ENCODE measurements at regions not wholly inside any gene's neighbourhood (a gene's known extent, or its start where the extent isn't known, plus 50 kb on each side); places are given as distances from the start of the nearest gene placed in this dataset.

GRCh38 chr13:22211876-22212275, 541.0 kb downstream of the FGF9 start:
- no peaks in the 10 kb centered on the region for H3K27me3 ChIP-seq (ENCODE audit: control insufficient read depth in 3 of 3, insufficient read depth in 3 of 3, low read length in 3 of 3)
- H3K36me3 ChIP-seq (ENCODE audit: control insufficient read depth in 3 of 3, insufficient read depth in 2 of 3, low read depth in 1 of 3, low read length in 3 of 3) = no peaks in the 10 kb centered on the region
- no peak overlapping the region for H3K27ac ChIP-seq (ENCODE audit: low read depth in 1 of 3, low read length in 2 of 3)
- no peak overlapping the region for H3K4me3 ChIP-seq (ENCODE audit: low read depth in 1 of 3, low read length in 3 of 3)
- H3K9me3 ChIP-seq (ENCODE audit: control insufficient read depth in 2 of 2, insufficient read depth in 1 of 2, low read depth in 1 of 2, low read length in 1 of 2) = no peaks in the 10 kb centered on the region
- FAIRE-seq (no peak), DNase-seq (no peak)
- no peaks in the 10 kb centered on the region for H3K4me1 ChIP-seq (ENCODE audit: control insufficient read depth in 3 of 3, insufficient read depth in 2 of 3, low read depth in 1 of 3, low read length in 2 of 3)
- 92 to 94% (median 94%) methylated on average over 14 of the region's 14 CpGs for WGBS, 3 donors

- DNase-seq = no peak
- Histone ChIP-seq H3K9me3 (ENCODE audit: control insufficient read depth in 2 of 2, insufficient read depth in 1 of 2, low read depth in 1 of 2, low read length in 1 of 2) (no peaks in the 10 kb centered on the region), H3K27me3 (ENCODE audit: control insufficient read depth in 3 of 3, insufficient read depth in 3 of 3, low read length in 3 of 3) (no peaks in the 10 kb centered on the region), H3K27ac (ENCODE audit: low read depth in 1 of 3, low read length in 2 of 3) (no peak overlapping the region), H3K4me1 (ENCODE audit: control insufficient read depth in 3 of 3, insufficient read depth in 2 of 3, low read depth in 1 of 3, low read length in 2 of 3) (no peaks in the 10 kb centered on the region), H3K36me3 (ENCODE audit: control insufficient read depth in 3 of 3, insufficient read depth in 2 of 3, low read depth in 1 of 3, low read length in 3 of 3) (no peaks in the 10 kb centered on the region), H3K4me3 (ENCODE audit: low read depth in 1 of 3, low read length in 3 of 3) (no peak overlapping the region)
- FAIRE-seq = no peak
- WGBS, 3 donors = 91 to 92% (median 91%) methylated on average over 10 of the region's 10 CpGs
Measured at GRCh38 chr13:22212576-22212975, 541.7 kb downstream of the FGF9 start.

- no peaks in the 10 kb centered on the region for H3K27me3 ChIP-seq (ENCODE audit: control insufficient read depth in 3 of 3, insufficient read depth in 3 of 3, low read length in 3 of 3)
- H3K36me3 ChIP-seq (ENCODE audit: control insufficient read depth in 3 of 3, insufficient read depth in 2 of 3, low read depth in 1 of 3, low read length in 3 of 3) = no peaks in the 10 kb centered on the region
- H3K9me3 ChIP-seq (ENCODE audit: control insufficient read depth in 2 of 2, insufficient read depth in 1 of 2, low read depth in 1 of 2, low read length in 1 of 2) = no peaks in the 10 kb centered on the region
- FAIRE-seq (no peak), DNase-seq (no peak)
- no peaks in the 10 kb centered on the region for H3K4me1 ChIP-seq (ENCODE audit: control insufficient read depth in 3 of 3, insufficient read depth in 2 of 3, low read depth in 1 of 3, low read length in 2 of 3)
- WGBS, 3 donors = 51 to 80% (median 76%) methylated on average over 3 of the region's 3 CpGs
- no peak overlapping the region for H3K27ac ChIP-seq (ENCODE audit: low read depth in 1 of 3, low read length in 2 of 3)
- H3K4me3 ChIP-seq (ENCODE audit: low read depth in 1 of 3, low read length in 3 of 3) = no peak overlapping the region
Measured at GRCh38 chr13:22214184-22214583, 543.3 kb downstream of the FGF9 start.

GRCh38 chr13:22218797-22219196, 547.9 kb downstream of the FGF9 start:
- Histone ChIP-seq H3K4me3 (ENCODE audit: low read depth in 1 of 3, low read length in 3 of 3) (no peak overlapping the region), H3K27me3 (ENCODE audit: control insufficient read depth in 3 of 3, insufficient read depth in 3 of 3, low read length in 3 of 3) (no peaks in the 10 kb centered on the region), H3K27ac (ENCODE audit: low read depth in 1 of 3, low read length in 2 of 3) (no peak overlapping the region), H3K9me3 (ENCODE audit: control insufficient read depth in 2 of 2, insufficient read depth in 1 of 2, low read depth in 1 of 2, low read length in 1 of 2) (no peaks in the 10 kb centered on the region), H3K4me1 (ENCODE audit: control insufficient read depth in 3 of 3, insufficient read depth in 2 of 3, low read depth in 1 of 3, low read length in 2 of 3) (no peaks in the 10 kb centered on the region), H3K36me3 (ENCODE audit: control insufficient read depth in 3 of 3, insufficient read depth in 2 of 3, low read depth in 1 of 3, low read length in 3 of 3) (no peaks in the 10 kb centered on the region)
- DNase-seq (peak in 1 of 2 donors; percentile 16), FAIRE-seq (no peak)
- 7 to 35% (median 25%) methylated on average over 4 of the region's 4 CpGs for WGBS, 3 donors

- DNase-seq (no peak), FAIRE-seq (no peak)
- Histone ChIP-seq H3K9me3 (ENCODE audit: control insufficient read depth in 2 of 2, insufficient read depth in 1 of 2, low read depth in 1 of 2, low read length in 1 of 2) (no peaks in the 10 kb centered on the region), H3K36me3 (ENCODE audit: control insufficient read depth in 3 of 3, insufficient read depth in 2 of 3, low read depth in 1 of 3, low read length in 3 of 3) (no peaks in the 10 kb centered on the region), H3K27ac (ENCODE audit: low read depth in 1 of 3, low read length in 2 of 3) (no peak overlapping the region), H3K4me1 (ENCODE audit: control insufficient read depth in 3 of 3, insufficient read depth in 2 of 3, low read depth in 1 of 3, low read length in 2 of 3) (no peaks in the 10 kb centered on the region), H3K27me3 (ENCODE audit: control insufficient read depth in 3 of 3, insufficient read depth in 3 of 3, low read length in 3 of 3) (no peaks in the 10 kb centered on the region), H3K4me3 (ENCODE audit: low read depth in 1 of 3, low read length in 3 of 3) (no peak overlapping the region)
- WGBS, 3 donors = 84 to 97% (median 96%) methylated on average over 2 of the region's 2 CpGs
Measured at GRCh38 chr13:22219709-22220108, 548.8 kb downstream of the FGF9 start.

GRCh38 chr13:22220151-22221135, 549.6 kb downstream of the FGF9 start:
- Histone ChIP-seq H3K9me3 (ENCODE audit: control insufficient read depth in 2 of 2, insufficient read depth in 1 of 2, low read depth in 1 of 2, low read length in 1 of 2) (no peaks in the 10 kb centered on the region), H3K36me3 (ENCODE audit: control insufficient read depth in 3 of 3, insufficient read depth in 2 of 3, low read depth in 1 of 3, low read length in 3 of 3) (no peaks in the 10 kb centered on the region), H3K27ac (ENCODE audit: low read depth in 1 of 3, low read length in 2 of 3) (no peak overlapping the region), H3K4me1 (ENCODE audit: control insufficient read depth in 3 of 3, insufficient read depth in 2 of 3, low read depth in 1 of 3, low read length in 2 of 3) (no peaks in the 10 kb centered on the region), H3K4me3 (ENCODE audit: low read depth in 1 of 3, low read length in 3 of 3) (no peak overlapping the region), H3K27me3 (ENCODE audit: control insufficient read depth in 3 of 3, insufficient read depth in 3 of 3, low read length in 3 of 3) (no peaks in the 10 kb centered on the region)
- DNase-seq = peak; percentile 15 to 79
- no peak for FAIRE-seq
- WGBS, 3 donors = 19 to 60% (median 33%) methylated on average over 17 of the region's 17 CpGs

- FAIRE-seq = no peak
- WGBS, 3 donors = 69 to 88% (median 80%) methylated on average over 8 of the region's 8 CpGs
- no peaks in the 10 kb centered on the region for H3K27me3 ChIP-seq (ENCODE audit: control insufficient read depth in 3 of 3, insufficient read depth in 3 of 3, low read length in 3 of 3)
- no peak overlapping the region for H3K27ac ChIP-seq (ENCODE audit: low read depth in 1 of 3, low read length in 2 of 3)
- H3K9me3 ChIP-seq (ENCODE audit: control insufficient read depth in 2 of 2, insufficient read depth in 1 of 2, low read depth in 1 of 2, low read length in 1 of 2) = no peaks in the 10 kb centered on the region
- no peak overlapping the region for H3K4me3 ChIP-seq (ENCODE audit: low read depth in 1 of 3, low read length in 3 of 3)
- no peaks in the 10 kb centered on the region for H3K36me3 ChIP-seq (ENCODE audit: control insufficient read depth in 3 of 3, insufficient read depth in 2 of 3, low read depth in 1 of 3, low read length in 3 of 3)
- no peak for DNase-seq
- no peaks in the 10 kb centered on the region for H3K4me1 ChIP-seq (ENCODE audit: control insufficient read depth in 3 of 3, insufficient read depth in 2 of 3, low read depth in 1 of 3, low read length in 2 of 3)
Measured at GRCh38 chr13:22223411-22223810, 552.5 kb downstream of the FGF9 start.

- H3K4me3 ChIP-seq (ENCODE audit: low read depth in 1 of 3, low read length in 3 of 3) = no peak overlapping the region
- 55 to 69% (median 61%) methylated on average over 4 of the region's 4 CpGs for WGBS, 3 donors
- H3K4me1 ChIP-seq (ENCODE audit: control insufficient read depth in 3 of 3, insufficient read depth in 2 of 3, low read depth in 1 of 3, low read length in 2 of 3) = no peaks in the 10 kb centered on the region
- no peaks in the 10 kb centered on the region for H3K9me3 ChIP-seq (ENCODE audit: control insufficient read depth in 2 of 2, insufficient read depth in 1 of 2, low read depth in 1 of 2, low read length in 1 of 2)
- DNase-seq (no peak), FAIRE-seq (no peak)
- no peaks in the 10 kb centered on the region for H3K27me3 ChIP-seq (ENCODE audit: control insufficient read depth in 3 of 3, insufficient read depth in 3 of 3, low read length in 3 of 3)
- no peak overlapping the region for H3K27ac ChIP-seq (ENCODE audit: low read depth in 1 of 3, low read length in 2 of 3)
- no peaks in the 10 kb centered on the region for H3K36me3 ChIP-seq (ENCODE audit: control insufficient read depth in 3 of 3, insufficient read depth in 2 of 3, low read depth in 1 of 3, low read length in 3 of 3)
Measured at GRCh38 chr13:22226086-22226485, 555.2 kb downstream of the FGF9 start.

Data from small intestine (tissue), 7 donors.